HEK293 (cell line): ENCODE measurements at regions not wholly inside any gene's neighbourhood (a gene's known extent, or its start where the extent isn't known, plus 50 kb on each side); places are given as distances from the start of the nearest gene placed in this dataset.

Experiments used
- PRDM1 ChIP-seq: fragments of 450-650 bp; formaldehyde crosslinking; IDR thresholded peaks from 2 replicates; pipeline ENCODE4; 2016; ENCODE audit warnings: missing biosample characterization, missing genetic modification characterization
- ZNF169 ChIP-seq: fragments of 450-650 bp; formaldehyde crosslinking; IDR thresholded peaks from 2 replicates; pipeline ENCODE4 v1.5.1; 2016; ENCODE audit warnings: missing biosample characterization, missing genetic modification characterization
- TF ChIP-seq, protein P1 (sequence below): fragments of 450-650 bp; formaldehyde crosslinking; IDR thresholded peaks from 2 replicates; pipeline ENCODE4 v1.5.1; 2016; ENCODE audit warnings: missing biosample characterization, missing genetic modification characterization
- TF ChIP-seq, protein P2 (sequence below): fragments of 450-650 bp; formaldehyde crosslinking; IDR thresholded peaks from 2 replicates; pipeline ENCODE4 v1.5.1; 2016; ENCODE audit warnings: missing biosample characterization, missing genetic modification characterization

DNA sequence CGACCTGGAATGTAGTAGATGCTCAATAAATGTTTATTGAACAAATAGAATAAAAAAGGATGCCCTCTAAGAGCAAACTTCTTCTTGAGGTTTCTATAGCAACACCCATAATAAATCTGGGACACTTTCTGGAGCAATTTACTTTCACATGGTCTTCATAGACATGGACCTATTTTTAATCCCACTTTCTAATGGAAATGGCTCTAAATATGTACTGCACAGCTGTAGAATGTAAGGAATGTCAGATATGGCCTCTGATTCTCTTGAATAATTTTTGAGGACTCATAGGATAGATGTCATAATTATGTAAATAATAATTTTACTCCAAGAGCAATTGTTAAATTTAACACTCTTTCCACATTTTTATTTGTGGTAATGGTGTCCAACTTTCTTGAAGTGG lies 133.5 kb upstream of the DAAM1 start:
- TF ChIP-seq, protein P1, sequence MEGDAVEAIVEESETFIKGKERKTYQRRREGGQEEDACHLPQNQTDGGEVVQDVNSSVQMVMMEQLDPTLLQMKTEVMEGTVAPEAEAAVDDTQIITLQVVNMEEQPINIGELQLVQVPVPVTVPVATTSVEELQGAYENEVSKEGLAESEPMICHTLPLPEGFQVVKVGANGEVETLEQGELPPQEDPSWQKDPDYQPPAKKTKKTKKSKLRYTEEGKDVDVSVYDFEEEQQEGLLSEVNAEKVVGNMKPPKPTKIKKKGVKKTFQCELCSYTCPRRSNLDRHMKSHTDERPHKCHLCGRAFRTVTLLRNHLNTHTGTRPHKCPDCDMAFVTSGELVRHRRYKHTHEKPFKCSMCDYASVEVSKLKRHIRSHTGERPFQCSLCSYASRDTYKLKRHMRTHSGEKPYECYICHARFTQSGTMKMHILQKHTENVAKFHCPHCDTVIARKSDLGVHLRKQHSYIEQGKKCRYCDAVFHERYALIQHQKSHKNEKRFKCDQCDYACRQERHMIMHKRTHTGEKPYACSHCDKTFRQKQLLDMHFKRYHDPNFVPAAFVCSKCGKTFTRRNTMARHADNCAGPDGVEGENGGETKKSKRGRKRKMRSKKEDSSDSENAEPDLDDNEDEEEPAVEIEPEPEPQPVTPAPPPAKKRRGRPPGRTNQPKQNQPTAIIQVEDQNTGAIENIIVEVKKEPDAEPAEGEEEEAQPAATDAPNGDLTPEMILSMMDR (tag by site-specific recombination), result no peak
- TF ChIP-seq, protein P2, sequence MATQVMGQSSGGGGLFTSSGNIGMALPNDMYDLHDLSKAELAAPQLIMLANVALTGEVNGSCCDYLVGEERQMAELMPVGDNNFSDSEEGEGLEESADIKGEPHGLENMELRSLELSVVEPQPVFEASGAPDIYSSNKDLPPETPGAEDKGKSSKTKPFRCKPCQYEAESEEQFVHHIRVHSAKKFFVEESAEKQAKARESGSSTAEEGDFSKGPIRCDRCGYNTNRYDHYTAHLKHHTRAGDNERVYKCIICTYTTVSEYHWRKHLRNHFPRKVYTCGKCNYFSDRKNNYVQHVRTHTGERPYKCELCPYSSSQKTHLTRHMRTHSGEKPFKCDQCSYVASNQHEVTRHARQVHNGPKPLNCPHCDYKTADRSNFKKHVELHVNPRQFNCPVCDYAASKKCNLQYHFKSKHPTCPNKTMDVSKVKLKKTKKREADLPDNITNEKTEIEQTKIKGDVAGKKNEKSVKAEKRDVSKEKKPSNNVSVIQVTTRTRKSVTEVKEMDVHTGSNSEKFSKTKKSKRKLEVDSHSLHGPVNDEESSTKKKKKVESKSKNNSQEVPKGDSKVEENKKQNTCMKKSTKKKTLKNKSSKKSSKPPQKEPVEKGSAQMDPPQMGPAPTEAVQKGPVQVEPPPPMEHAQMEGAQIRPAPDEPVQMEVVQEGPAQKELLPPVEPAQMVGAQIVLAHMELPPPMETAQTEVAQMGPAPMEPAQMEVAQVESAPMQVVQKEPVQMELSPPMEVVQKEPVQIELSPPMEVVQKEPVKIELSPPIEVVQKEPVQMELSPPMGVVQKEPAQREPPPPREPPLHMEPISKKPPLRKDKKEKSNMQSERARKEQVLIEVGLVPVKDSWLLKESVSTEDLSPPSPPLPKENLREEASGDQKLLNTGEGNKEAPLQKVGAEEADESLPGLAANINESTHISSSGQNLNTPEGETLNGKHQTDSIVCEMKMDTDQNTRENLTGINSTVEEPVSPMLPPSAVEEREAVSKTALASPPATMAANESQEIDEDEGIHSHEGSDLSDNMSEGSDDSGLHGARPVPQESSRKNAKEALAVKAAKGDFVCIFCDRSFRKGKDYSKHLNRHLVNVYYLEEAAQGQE, result no peak
- TF ChIP-seq ZNF169 (tag by site-specific recombination), result no peak
- TF ChIP-seq PRDM1, result no peak
